ENCODE measurements at regions not wholly inside any gene's neighbourhood (a gene's known extent, or its start where the extent isn't known, plus 50 kb on each side); places are given as distances from the start of the nearest gene placed in this dataset.

DNA sequence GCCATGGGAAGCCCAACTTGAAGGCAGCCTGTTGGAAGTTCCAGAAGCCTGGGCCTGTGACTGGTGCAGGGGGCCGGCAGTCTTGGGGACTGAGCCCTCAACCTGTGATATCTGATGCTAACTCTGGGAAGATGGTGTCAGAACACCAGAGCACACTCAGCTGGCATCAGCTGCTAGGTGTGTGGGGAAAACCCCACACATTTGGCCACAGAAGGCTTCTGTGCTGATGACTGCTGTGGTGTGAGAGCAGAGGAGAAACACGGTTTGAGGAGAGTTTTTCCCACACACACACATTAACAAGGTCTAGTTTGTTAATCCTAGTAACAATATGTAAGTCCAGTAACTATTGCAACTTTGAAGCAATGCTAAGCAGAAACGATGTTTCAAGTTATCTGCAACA, 78.0 kb downstream of the PSMB1 start:
- TF ChIP-seq EZH2 (IDR thresholded peaks at IDR 0.05) (no peak), POLR2AphosphoS5 (IDR thresholded peaks at IDR 0.05; ENCODE audit: borderline replicate concordance, low read depth, low read length) (no peak)

Measured in SK-N-MC (cell line).